ENCODE measurements at regions not wholly inside any gene's neighbourhood (a gene's known extent, or its start where the extent isn't known, plus 50 kb on each side); places are given as distances from the start of the nearest gene placed in this dataset.

DNA sequence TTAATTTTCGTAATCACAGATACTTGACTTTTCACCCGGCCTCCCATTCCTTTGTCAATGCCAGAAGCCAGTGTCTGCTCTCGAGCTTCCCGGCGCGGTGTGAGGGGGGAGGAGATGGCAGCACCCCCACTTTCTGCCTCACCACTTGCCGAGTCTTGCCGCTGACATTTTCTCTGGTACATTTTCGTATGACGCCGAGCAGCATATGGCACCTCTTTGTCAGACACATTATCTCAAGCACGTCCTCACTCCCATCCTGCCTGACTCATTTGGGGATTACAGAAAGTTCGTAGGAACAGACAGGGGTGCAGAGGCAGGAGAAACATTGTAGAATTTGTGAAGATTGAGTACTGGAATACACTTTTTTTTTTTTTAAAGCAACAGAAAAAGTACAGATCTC is 60.8 kb upstream of the SORCS3 start:
- TF ChIP-seq, protein P1, sequence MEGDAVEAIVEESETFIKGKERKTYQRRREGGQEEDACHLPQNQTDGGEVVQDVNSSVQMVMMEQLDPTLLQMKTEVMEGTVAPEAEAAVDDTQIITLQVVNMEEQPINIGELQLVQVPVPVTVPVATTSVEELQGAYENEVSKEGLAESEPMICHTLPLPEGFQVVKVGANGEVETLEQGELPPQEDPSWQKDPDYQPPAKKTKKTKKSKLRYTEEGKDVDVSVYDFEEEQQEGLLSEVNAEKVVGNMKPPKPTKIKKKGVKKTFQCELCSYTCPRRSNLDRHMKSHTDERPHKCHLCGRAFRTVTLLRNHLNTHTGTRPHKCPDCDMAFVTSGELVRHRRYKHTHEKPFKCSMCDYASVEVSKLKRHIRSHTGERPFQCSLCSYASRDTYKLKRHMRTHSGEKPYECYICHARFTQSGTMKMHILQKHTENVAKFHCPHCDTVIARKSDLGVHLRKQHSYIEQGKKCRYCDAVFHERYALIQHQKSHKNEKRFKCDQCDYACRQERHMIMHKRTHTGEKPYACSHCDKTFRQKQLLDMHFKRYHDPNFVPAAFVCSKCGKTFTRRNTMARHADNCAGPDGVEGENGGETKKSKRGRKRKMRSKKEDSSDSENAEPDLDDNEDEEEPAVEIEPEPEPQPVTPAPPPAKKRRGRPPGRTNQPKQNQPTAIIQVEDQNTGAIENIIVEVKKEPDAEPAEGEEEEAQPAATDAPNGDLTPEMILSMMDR (IDR thresholded peaks at IDR 0.05) = no peak
- no peak for TF ChIP-seq POLR2A (IDR thresholded peaks at IDR 0.05)
